Astrocyte of the spinal cord (primary cell): ENCODE measurements at regions not wholly inside any gene's neighbourhood (a gene's known extent, or its start where the extent isn't known, plus 50 kb on each side); places are given as distances from the start of the nearest gene placed in this dataset.

ENCODE experiments used
- DNase-seq: peaks from one replicate; pipeline ENCODE4 v3.0.0; 2011; ENCODE audit warnings: low read depth, low spot score
- H3K4me3 ChIP-seq: 2 replicates; pipeline ENCODE4 v1.5.1; 2011; ENCODE audit warnings: low read depth, mild to moderate bottlenecking, low read length, moderate library complexity
- in situ Hi-C: cut with HindIII; loops from 2 replicates; pipeline ENCODE4 v1.10.0; 2017; ENCODE audit warnings: low sequenced_read_pairs
- TF ChIP-seq, protein P1 (sequence below): IDR thresholded peaks from 2 replicates; pipeline ENCODE4 v1.5.1; 2012; ENCODE audit warnings: low read depth, mild to moderate bottlenecking, low read length, inconsistent platforms

DNA sequence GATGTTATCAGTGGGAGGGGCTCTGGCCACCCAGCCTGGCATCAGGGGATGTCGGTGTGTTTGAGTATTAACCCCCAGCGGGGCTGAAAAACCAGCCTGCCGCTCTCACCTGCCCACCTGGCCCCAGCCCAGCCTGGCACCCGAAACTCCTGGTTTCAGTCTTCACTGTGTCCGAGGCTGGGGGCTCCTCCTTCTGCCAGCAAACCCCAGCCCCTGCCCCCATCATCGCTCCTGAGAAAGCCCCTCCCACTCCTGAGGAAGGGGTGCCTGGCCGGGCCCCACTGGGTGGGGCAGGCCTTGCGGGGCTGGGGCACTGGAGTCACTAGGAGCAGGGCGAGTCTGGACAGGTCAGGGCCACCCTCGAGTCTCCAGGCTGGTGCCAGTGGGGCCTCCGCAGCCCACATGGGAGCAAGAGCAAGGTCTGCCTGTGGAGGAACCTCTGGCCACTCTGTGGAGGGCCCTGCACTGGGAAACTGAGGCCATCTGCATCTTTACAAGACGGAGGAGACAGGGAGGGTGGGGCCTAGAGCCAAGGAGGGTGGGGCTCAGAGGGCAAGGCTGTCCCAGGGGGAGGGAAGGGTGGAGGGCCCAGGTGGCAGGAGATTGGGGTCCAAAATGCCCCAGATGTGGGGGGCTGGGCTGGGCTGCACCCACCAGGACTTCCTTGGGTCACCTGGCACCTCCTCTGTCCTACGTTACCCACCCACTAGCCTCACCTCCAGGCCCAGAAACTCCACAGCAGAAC, 51.5 kb upstream of the NOTCH1 start:
- in situ Hi-C loops, result no loop called here
- TF ChIP-seq, protein P1, sequence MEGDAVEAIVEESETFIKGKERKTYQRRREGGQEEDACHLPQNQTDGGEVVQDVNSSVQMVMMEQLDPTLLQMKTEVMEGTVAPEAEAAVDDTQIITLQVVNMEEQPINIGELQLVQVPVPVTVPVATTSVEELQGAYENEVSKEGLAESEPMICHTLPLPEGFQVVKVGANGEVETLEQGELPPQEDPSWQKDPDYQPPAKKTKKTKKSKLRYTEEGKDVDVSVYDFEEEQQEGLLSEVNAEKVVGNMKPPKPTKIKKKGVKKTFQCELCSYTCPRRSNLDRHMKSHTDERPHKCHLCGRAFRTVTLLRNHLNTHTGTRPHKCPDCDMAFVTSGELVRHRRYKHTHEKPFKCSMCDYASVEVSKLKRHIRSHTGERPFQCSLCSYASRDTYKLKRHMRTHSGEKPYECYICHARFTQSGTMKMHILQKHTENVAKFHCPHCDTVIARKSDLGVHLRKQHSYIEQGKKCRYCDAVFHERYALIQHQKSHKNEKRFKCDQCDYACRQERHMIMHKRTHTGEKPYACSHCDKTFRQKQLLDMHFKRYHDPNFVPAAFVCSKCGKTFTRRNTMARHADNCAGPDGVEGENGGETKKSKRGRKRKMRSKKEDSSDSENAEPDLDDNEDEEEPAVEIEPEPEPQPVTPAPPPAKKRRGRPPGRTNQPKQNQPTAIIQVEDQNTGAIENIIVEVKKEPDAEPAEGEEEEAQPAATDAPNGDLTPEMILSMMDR, result no peak
- H3K4me3 ChIP-seq, result no peak overlapping the region
- no peak for DNase-seq

DNA sequence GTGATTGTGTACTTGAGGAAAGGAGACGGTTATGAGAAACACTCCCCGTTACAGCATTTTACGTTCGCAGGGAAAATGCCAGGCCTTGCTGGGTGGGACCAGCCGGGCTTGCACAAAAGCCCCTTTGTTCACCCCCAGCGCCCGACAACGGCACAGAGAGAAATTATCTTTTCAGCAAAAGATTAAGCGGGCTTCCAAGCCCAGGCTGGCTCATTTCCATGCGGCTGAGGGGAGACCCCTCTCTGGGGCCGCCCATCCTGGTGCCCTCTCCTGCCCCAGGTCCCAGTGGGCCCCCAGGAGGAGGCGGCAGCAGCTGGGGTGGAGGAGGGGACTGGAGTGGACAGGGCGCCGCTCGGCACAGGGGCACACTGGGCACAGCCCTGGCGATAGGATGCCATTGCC, 50.8 kb upstream of the NOTCH1 start:
- TF ChIP-seq, protein P1, result no peak
- DNase-seq, result no peak
- in situ Hi-C loops, result no loop called here
- no peak overlapping the region for H3K4me3 ChIP-seq

DNA sequence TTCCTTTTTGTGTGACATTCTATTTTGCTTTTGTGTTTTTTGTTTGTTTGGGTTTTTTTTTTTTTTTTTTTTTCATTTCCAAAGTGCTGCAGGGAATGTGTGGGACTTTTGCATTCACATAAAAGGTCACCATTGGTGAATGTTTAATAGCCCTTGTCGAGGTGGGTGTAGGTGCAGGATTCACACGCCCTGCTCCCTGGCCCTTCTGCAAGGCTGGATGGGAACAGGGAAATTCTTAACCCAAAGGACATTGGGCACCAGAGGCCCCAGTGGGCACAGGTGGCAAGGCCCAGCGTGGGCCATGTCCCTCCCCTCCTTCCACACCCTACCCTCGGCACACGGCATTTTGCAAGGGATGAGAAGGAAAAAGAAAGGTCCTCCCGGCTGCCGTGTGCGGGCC, 50.4 kb upstream of the NOTCH1 start:
- in situ Hi-C loops, result no loop called here
- TF ChIP-seq, protein P1, result no peak
- no peak for DNase-seq

DNA sequence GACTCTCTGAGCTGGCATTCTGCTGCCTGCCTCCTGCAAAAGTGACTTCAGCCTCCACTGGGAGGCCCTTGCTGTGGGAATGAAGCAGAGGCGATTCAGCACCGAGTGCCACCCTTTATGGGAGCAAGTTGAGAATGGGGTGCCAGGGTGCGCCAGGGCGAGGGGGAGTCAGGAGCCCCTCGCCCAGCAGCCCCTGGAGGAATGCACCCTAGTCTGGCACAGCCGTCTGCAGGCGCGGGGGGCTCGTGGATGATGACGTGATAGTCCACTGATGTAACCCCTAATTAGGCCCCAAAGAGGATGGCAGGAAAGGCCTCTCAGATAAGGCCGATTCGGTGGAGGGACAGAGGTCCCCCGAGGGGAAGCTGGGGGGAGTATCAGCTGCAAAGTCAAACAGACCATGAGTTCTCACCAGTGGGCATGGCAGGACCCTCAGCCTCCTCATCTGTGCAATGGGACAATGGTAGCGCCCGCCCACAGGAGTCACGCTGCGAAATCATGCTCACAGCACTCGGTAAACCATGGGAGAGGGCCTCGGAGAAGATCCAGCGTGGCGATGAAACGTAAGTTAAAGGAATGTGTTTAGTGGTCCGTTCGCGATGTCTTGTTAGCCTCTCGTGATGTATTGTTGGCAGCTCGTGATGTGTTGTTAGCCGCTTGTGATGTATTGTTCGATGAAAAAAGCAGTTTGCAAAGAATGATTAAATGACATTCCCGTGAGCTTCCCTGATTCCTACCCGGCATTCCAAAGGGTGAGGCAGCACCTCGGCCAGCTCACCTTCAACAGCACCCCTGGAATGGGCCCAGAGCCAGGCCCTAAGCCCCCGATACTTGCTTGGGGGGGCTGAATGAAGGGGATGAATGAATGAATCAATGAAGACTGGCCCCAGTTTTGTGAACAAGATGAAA, 49.7 kb upstream of the NOTCH1 start:
- in situ Hi-C loops, result no loop called here
- TF ChIP-seq, protein P1, result no peak

More for the DNA sequence above, 50.4 kb upstream of the NOTCH1 start:
- H3K4me3 ChIP-seq, result no peak overlapping the region

More for the DNA sequence above, 49.7 kb upstream of the NOTCH1 start:
- no peak overlapping the region for H3K4me3 ChIP-seq
- no peak for DNase-seq
